ENCODE measurements at regions not wholly inside any gene's neighbourhood (a gene's known extent, or its start where the extent isn't known, plus 50 kb on each side); places are given as distances from the start of the nearest gene placed in this dataset.

- no peaks in the 10 kb centered on the region for H3K36me3 ChIP-seq (ENCODE audit: control insufficient read depth, insufficient read depth, low read length)
- no peak overlapping the region for H3K4me3 ChIP-seq (replicated peaks; ENCODE audit: low read depth, low read length)
- no peak for DNase-seq (ENCODE audit: extremely low read depth, insufficient read length)
- no peaks in the 10 kb centered on the region for H3K27me3 ChIP-seq (replicated peaks; ENCODE audit: control insufficient read depth, insufficient read depth, low read length)
- no peak for TF ChIP-seq CTCF (IDR thresholded peaks at IDR 0.05; ENCODE audit: insufficient read depth, low read length, poor library complexity, severe bottlenecking)
These were observed 159.1 kb upstream of the RTL1 start for GRCh38 chr14:101062601-101063000.

GRCh38 chr14:101063121-101063520, 159.6 kb upstream of the RTL1 start:
- DNase-seq (ENCODE audit: extremely low read depth, insufficient read length) = no peak
- Histone ChIP-seq H3K36me3 (ENCODE audit: control insufficient read depth, insufficient read depth, low read length) (no peaks in the 10 kb centered on the region), H3K27me3 (replicated peaks; ENCODE audit: control insufficient read depth, insufficient read depth, low read length) (no peaks in the 10 kb centered on the region), H3K4me3 (replicated peaks; ENCODE audit: low read depth, low read length) (no peak overlapping the region)
- no peak for TF ChIP-seq CTCF (IDR thresholded peaks at IDR 0.05; ENCODE audit: insufficient read depth, low read length, poor library complexity, severe bottlenecking)

DNA sequence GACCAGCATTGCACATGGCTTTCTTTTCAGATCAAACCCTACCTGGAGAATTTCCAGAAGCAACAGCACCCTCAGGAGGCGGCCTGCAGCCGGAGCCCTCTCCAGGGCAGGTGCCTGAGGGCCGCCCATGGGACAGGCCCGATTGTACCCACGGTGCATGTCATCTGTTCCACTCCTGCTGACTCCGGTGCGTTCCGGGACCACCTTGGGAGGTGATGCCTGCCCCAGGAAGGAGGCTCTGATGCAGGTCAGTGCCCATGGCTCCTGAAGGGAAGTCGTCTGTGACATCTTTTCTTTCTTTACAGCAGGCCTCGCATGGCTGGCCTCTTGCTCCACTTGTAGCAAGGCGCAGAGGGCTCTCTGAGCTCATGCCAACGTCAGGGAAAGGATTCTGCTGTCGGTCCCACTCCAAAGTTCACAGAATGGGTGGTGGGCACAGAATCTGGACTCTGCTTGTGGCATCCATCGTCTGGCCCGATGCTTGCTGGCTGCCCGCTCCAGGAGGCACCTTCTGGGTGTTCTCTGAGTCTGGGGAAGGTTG, 160.7 kb upstream of the RTL1 start:
- Histone ChIP-seq H3K36me3 (ENCODE audit: control insufficient read depth, insufficient read depth, low read length) (no peaks in the 10 kb centered on the region), H3K4me3 (replicated peaks; ENCODE audit: low read depth, low read length) (no peak overlapping the region), H3K27me3 (replicated peaks; ENCODE audit: control insufficient read depth, insufficient read depth, low read length) (no peaks in the 10 kb centered on the region)
- DNase-seq (ENCODE audit: extremely low read depth, insufficient read length) = no peak
- no peak for TF ChIP-seq CTCF (IDR thresholded peaks at IDR 0.05; ENCODE audit: insufficient read depth, low read length, poor library complexity, severe bottlenecking)

- no peak for DNase-seq (ENCODE audit: extremely low read depth, insufficient read length)
These were observed 161.2 kb upstream of the RTL1 start for GRCh38 chr14:101064718-101065117.

DNA sequence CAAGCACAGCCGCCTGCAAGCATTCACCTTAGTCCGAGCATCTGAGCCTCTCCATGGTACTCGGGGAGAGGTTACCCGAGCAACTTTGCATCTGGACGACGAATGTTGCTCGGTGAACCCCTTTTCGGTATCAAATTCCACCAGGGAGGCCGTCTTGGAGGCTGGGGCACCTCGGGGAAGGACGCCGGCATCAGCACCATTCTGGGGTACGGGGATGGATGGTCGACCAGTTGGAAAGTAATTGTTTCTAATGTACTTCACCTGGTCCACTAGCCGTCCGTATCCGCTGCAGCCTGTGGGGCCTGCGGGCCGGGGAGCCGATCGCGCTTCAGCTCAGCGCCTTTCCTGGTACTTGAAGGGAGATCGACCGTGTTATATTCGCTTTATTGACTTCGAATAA, 161.7 kb upstream of the RTL1 start:
- Histone ChIP-seq H3K27me3 (replicated peaks; ENCODE audit: control insufficient read depth, insufficient read depth, low read length) (no peaks in the 10 kb centered on the region), H3K4me3 (replicated peaks; ENCODE audit: low read depth, low read length) (no peak overlapping the region), H3K36me3 (ENCODE audit: control insufficient read depth, insufficient read depth, low read length) (no peaks in the 10 kb centered on the region)
- DNase-seq (ENCODE audit: extremely low read depth, insufficient read length) = no peak
- TF ChIP-seq CTCF (IDR thresholded peaks at IDR 0.05; ENCODE audit: insufficient read depth, low read length, poor library complexity, severe bottlenecking) = no peak

More at GRCh38 chr14:101064718-101065117, 161.2 kb upstream of the RTL1 start:
- no peak for TF ChIP-seq CTCF (IDR thresholded peaks at IDR 0.05; ENCODE audit: insufficient read depth, low read length, poor library complexity, severe bottlenecking)
- no peak overlapping the region for H3K4me3 ChIP-seq (replicated peaks; ENCODE audit: low read depth, low read length)
- no peaks in the 10 kb centered on the region for H3K27me3 ChIP-seq (replicated peaks; ENCODE audit: control insufficient read depth, insufficient read depth, low read length)
- no peaks in the 10 kb centered on the region for H3K36me3 ChIP-seq (ENCODE audit: control insufficient read depth, insufficient read depth, low read length)
